ENCODE measurements at regions not wholly inside any gene's neighbourhood (a gene's known extent, or its start where the extent isn't known, plus 50 kb on each side); places are given as distances from the start of the nearest gene placed in this dataset.
"Not testable (repeated sequence)": the region's sequence is repeated elsewhere in the genome, so short reads cannot be mapped to it uniquely, and the experiment has no call there.

- DNase-seq (ENCODE audit: low read depth): no peak
Observed at GRCh38 chr3:65037861-65038260, 350.1 kb upstream of the ADAMTS9 start.

GRCh38 chr3:65035246-65035645 lies 347.4 kb upstream of the ADAMTS9 start:
- DNase-seq (ENCODE audit: low read depth): no peak

GRCh38 chr3:65033576-65033975 lies 345.8 kb upstream of the ADAMTS9 start:
- DNase-seq (ENCODE audit: low read depth): no peak

GRCh38 chr3:65030847-65031463 lies 343.2 kb upstream of the ADAMTS9 start:
- DNase-seq (ENCODE audit: low read depth): peak; percentile 33

- DNase-seq (ENCODE audit: low read depth): no peak
Observed at GRCh38 chr3:65030014-65030627, 342.3 kb upstream of the ADAMTS9 start.

GRCh38 chr3:65029130-65029529 lies 341.3 kb upstream of the ADAMTS9 start:
- no peak for DNase-seq (ENCODE audit: low read depth)

GRCh38 chr3:65028024-65028423 lies 340.2 kb upstream of the ADAMTS9 start:
- DNase-seq (ENCODE audit: low read depth): no peak

GRCh38 chr3:65027335-65027734 lies 339.5 kb upstream of the ADAMTS9 start:
- DNase-seq (ENCODE audit: low read depth): no peak

- DNase-seq (ENCODE audit: low read depth): no peak
Observed at GRCh38 chr3:65026151-65026550, 338.4 kb upstream of the ADAMTS9 start.

- DNase-seq (ENCODE audit: low read depth): no peak
Observed at GRCh38 chr3:65024148-65024547, 336.3 kb upstream of the ADAMTS9 start.

GRCh38 chr3:65020281-65021160 lies 332.7 kb upstream of the ADAMTS9 start:
- DNase-seq (ENCODE audit: low read depth): no peak

GRCh38 chr3:65019443-65020055 lies 331.7 kb upstream of the ADAMTS9 start:
- no peak for DNase-seq (ENCODE audit: low read depth)

- no peak for DNase-seq (ENCODE audit: low read depth)
Observed at GRCh38 chr3:65018801-65019200, 331.0 kb upstream of the ADAMTS9 start.

- DNase-seq (ENCODE audit: low read depth): no peak
Observed at GRCh38 chr3:65017359-65017758, 329.6 kb upstream of the ADAMTS9 start.

- no peak for DNase-seq (ENCODE audit: low read depth)
Observed at GRCh38 chr3:65015711-65016110, 327.9 kb upstream of the ADAMTS9 start.

- no peak for DNase-seq (ENCODE audit: low read depth)
Observed at GRCh38 chr3:65013053-65013452, 325.3 kb upstream of the ADAMTS9 start.

GRCh38 chr3:65006300-65006739 lies 318.5 kb upstream of the ADAMTS9 start:
- DNase-seq (ENCODE audit: low read depth): peak; percentile 4

- DNase-seq (ENCODE audit: low read depth): no peak
Observed at GRCh38 chr3:65005486-65005885, 317.7 kb upstream of the ADAMTS9 start.

GRCh38 chr3:65004795-65005295 lies 317.0 kb upstream of the ADAMTS9 start:
- no peak for DNase-seq (ENCODE audit: low read depth)

GRCh38 chr3:65004306-65004705 lies 316.5 kb upstream of the ADAMTS9 start:
- no peak for DNase-seq (ENCODE audit: low read depth)

GRCh38 chr3:65001119-65001518 lies 313.3 kb upstream of the ADAMTS9 start:
- not testable (repeated sequence) for DNase-seq (ENCODE audit: low read depth)

GRCh38 chr3:64998317-64998716 lies 310.5 kb upstream of the ADAMTS9 start:
- DNase-seq (ENCODE audit: low read depth): no peak

All from ELR (cell line).